H1 (cell line): ENCODE measurements at regions not wholly inside any gene's neighbourhood (a gene's known extent, or its start where the extent isn't known, plus 50 kb on each side); places are given as distances from the start of the nearest gene placed in this dataset.

Source experiments
- CTCF ChIA-PET: fragments of 300-600 bp; sonication (Branson Sonifier 250); formaldehyde crosslinking; loops from one replicate; lab custom pipeline; 2021; ENCODE audit not compliant: partially characterized antibody; lab: Charles Lee
- POLR2A ChIA-PET: fragments of 300-600 bp; sonication (Branson Sonifier 250); formaldehyde crosslinking; loops from one replicate; lab custom pipeline; 2021; ENCODE audit warnings: inconsistent platforms; ENCODE audit not compliant: partially characterized antibody; lab: Charles Lee
- DNase-seq, 2 experiments: peaks; one replicate each; pipeline versions ENCODE4 v3.0.0 to v3.0.0-alpha.2; 2010 to 2022; ENCODE audit warnings: low spot score in 2 of 2, low read depth in 1 of 2, mixed read lengths in 1 of 2
- FAIRE-seq: peaks from 2 replicates; lab custom pipeline; 2011; peaks lifted over from hg19 to GRCh38; lab: Jason Lieb, UNC
- H2AFZ ChIP-seq: 2 replicates; pipeline ENCODE4 v1.8.1; 2012; ENCODE audit warnings: low read length, inconsistent platforms
- H2AK5ac ChIP-seq: 2 replicates; pipeline ENCODE4 v1.6.1; 2013; ENCODE audit warnings: low read depth, low read length
- H2BK120ac ChIP-seq: replicated peaks from 2 replicates; pipeline ENCODE3; 2013; ENCODE audit warnings: low read depth, low read length, inconsistent platforms
- H2BK12ac ChIP-seq: 2 replicates; pipeline ENCODE4 v1.6.1; 2013; ENCODE audit warnings: low read depth, low read length
- H2BK15ac ChIP-seq: 2 replicates; pipeline ENCODE4 v1.6.1; 2013; ENCODE audit warnings: low read length
- H2BK20ac ChIP-seq: 2 replicates; pipeline ENCODE4 v1.6.1; 2013; ENCODE audit warnings: low read length
- H2BK5ac ChIP-seq: 2 replicates; pipeline ENCODE4 v1.6.1; 2013; ENCODE audit warnings: low read depth, low read length
- H3K14ac ChIP-seq: 2 replicates; pipeline ENCODE4 v1.6.1; 2013; ENCODE audit warnings: inconsistent platforms; ENCODE audit not compliant: insufficient read length
- H3K18ac ChIP-seq: 2 replicates; pipeline ENCODE4 v1.6.1; 2013; ENCODE audit warnings: low read length; ENCODE audit errors: extremely low read depth
- H3K23ac ChIP-seq: 2 replicates; pipeline ENCODE4 v1.6.1; 2013; ENCODE audit warnings: inconsistent platforms; ENCODE audit not compliant: insufficient read length
- H3K23me2 ChIP-seq: 2 replicates; pipeline ENCODE4 v1.6.1; 2013; ENCODE audit warnings: low read depth, low read length
- H3K27ac ChIP-seq: 2 replicates; pipeline ENCODE4 v1.6.1; 2011; ENCODE audit warnings: low read depth, low read length, inconsistent platforms
- H3K27me3 ChIP-seq, 4 experiments: replicated peaks in 1 of 4; 1 replicate in 1 of 4; 2 replicates in 3 of 4; pipeline versions ENCODE4 v1.6.1 to v1.8.1; 2011 to 2013; ENCODE audit warnings: low read length in 3 of 4, mild to moderate bottlenecking in 3 of 4, inconsistent platforms in 2 of 4, mixed read lengths in 2 of 4, moderate library complexity in 1 of 4; ENCODE audit not compliant: control insufficient read depth in 3 of 4, insufficient read depth in 3 of 4; ENCODE audit errors: extremely low read depth in 1 of 4
- H3K36me3 ChIP-seq, 4 experiments: 2 replicates each; pipeline versions ENCODE4 v1.6.1 to v1.8.1; 2011 to 2013; ENCODE audit warnings: mild to moderate bottlenecking in 4 of 4, low read length in 3 of 4, moderate library complexity in 2 of 4, control low read depth in 1 of 4, inconsistent platforms in 1 of 4; ENCODE audit not compliant: insufficient read depth in 4 of 4, control insufficient read depth in 2 of 4
- H3K4ac ChIP-seq: replicated peaks from 2 replicates; pipeline ENCODE3; 2013; ENCODE audit warnings: low read length, low read depth, mixed read lengths, inconsistent platforms; ENCODE audit not compliant: insufficient read length
- H3K4me1 ChIP-seq, 4 experiments: replicated peaks in 1 of 4; 1 replicate in 1 of 4; 2 replicates in 3 of 4; pipeline versions ENCODE4 v1.6.1 to v1.8.1; 2011 to 2013; ENCODE audit warnings: low read length in 3 of 4, inconsistent platforms in 2 of 4, mixed read lengths in 1 of 4; ENCODE audit not compliant: insufficient read depth in 4 of 4, control insufficient read depth in 3 of 4
- H3K4me2 ChIP-seq, 2 experiments: 2 replicates each; pipeline versions ENCODE4 v1.6.1 to v1.8.1; 2011 to 2013; ENCODE audit warnings: low read depth in 2 of 2, low read length in 2 of 2, control low read depth in 1 of 2, inconsistent platforms in 1 of 2, mild to moderate bottlenecking in 1 of 2; ENCODE audit not compliant: insufficient read depth in 1 of 2
- H3K4me3 ChIP-seq, 4 experiments: fragments of 200-600, 300-600 bp in 1 of 4; sonication (generic), shearing (Covaris generic), sonication (Bioruptor Twin) in 1 of 4; 2 replicates each; pipeline versions ENCODE4 v1.5.1 to v1.8.1; 2011 to 2016; ENCODE audit warnings: low read length in 4 of 4, low read depth in 3 of 4, control low read depth in 2 of 4, inconsistent platforms in 2 of 4, mild to moderate bottlenecking in 2 of 4, mixed read lengths in 1 of 4, moderate library complexity in 1 of 4; ENCODE audit not compliant: insufficient read depth in 2 of 4; ENCODE audit errors: extremely low read depth in 1 of 4
- H3K56ac ChIP-seq: replicated peaks from 2 replicates; pipeline ENCODE3; 2013; ENCODE audit warnings: low read depth, mild to moderate bottlenecking, mixed read lengths, low read length, inconsistent platforms; ENCODE audit not compliant: insufficient read length
- H3K79me1 ChIP-seq: 2 replicates; pipeline ENCODE4 v1.6.1; 2013; ENCODE audit warnings: low read depth, low read length, control low read depth
- H3K79me2 ChIP-seq, 2 experiments: 2 replicates each; pipeline versions ENCODE4 v1.6.1 to v1.8.1; 2012 to 2013; ENCODE audit warnings: low read length in 2 of 2, mild to moderate bottlenecking in 2 of 2, inconsistent platforms in 1 of 2; ENCODE audit not compliant: insufficient read depth in 2 of 2, control insufficient read depth in 1 of 2
- H3K9ac ChIP-seq, 4 experiments: replicated peaks in 1 of 4; 1 replicate in 1 of 4; 2 replicates in 3 of 4; pipeline versions ENCODE4 v1.6.1 to v1.8.1; 2011 to 2013; ENCODE audit warnings: low read depth in 3 of 4, low read length in 3 of 4, control low read depth in 2 of 4, mild to moderate bottlenecking in 2 of 4, moderate library complexity in 2 of 4, inconsistent platforms in 1 of 4; ENCODE audit errors: extremely low read depth in 1 of 4
- H3K9me3 ChIP-seq, 2 experiments: 2 replicates each; pipeline versions ENCODE4 v1.6.1 to v1.8.1; 2012 to 2013; ENCODE audit warnings: mild to moderate bottlenecking in 2 of 2, moderate library complexity in 2 of 2, control low read depth in 1 of 2, inconsistent platforms in 1 of 2, low read depth in 1 of 2, low read length in 1 of 2, mixed read lengths in 1 of 2; ENCODE audit not compliant: insufficient read depth in 2 of 2
- H4K20me1 ChIP-seq, 2 experiments: replicated peaks in 1 of 2; 2 replicates each; pipeline versions ENCODE3 to v1.8.1; 2011 to 2013; ENCODE audit warnings: inconsistent platforms in 2 of 2, low read length in 2 of 2, mild to moderate bottlenecking in 1 of 2; ENCODE audit not compliant: insufficient read depth in 2 of 2, control insufficient read depth in 1 of 2
- H4K5ac ChIP-seq: 2 replicates; pipeline ENCODE4 v1.6.1; 2013; ENCODE audit warnings: low read length, low read depth, mixed read lengths, inconsistent platforms; ENCODE audit not compliant: insufficient read length
- H4K8ac ChIP-seq: 2 replicates; pipeline ENCODE4 v1.8.0; 2013; ENCODE audit warnings: mild to moderate bottlenecking, moderate library complexity, low read length, inconsistent platforms; ENCODE audit not compliant: insufficient read depth; ENCODE audit errors: extremely low read depth
- H4K91ac ChIP-seq: replicated peaks from 2 replicates; pipeline ENCODE3; 2013; ENCODE audit warnings: low read length, mixed read lengths, inconsistent platforms; ENCODE audit not compliant: insufficient read length
- E2F6 ChIP-seq: IDR thresholded peaks from 2 replicates; pipeline ENCODE4 v1.6.1; 2012; ENCODE audit warnings: inconsistent platforms
- EGR1 ChIP-seq: IDR thresholded peaks from 2 replicates; pipeline ENCODE4 v1.6.1; 2011; ENCODE audit warnings: low read depth, low read length, borderline replicate concordance
- EZH2 ChIP-seq: fragments of 200-600 bp; sonication (generic); IDR thresholded peaks from 2 replicates; pipeline ENCODE4 v1.7.1; 2012; ENCODE audit warnings: low read depth, mild to moderate bottlenecking, moderate library complexity, low read length, inconsistent platforms; ENCODE audit not compliant: severe bottlenecking
- SIN3A ChIP-seq, 2 experiments: IDR thresholded peaks in 1 of 2; conservative IDR thresholded peaks in 1 of 2; 2 replicates each; pipeline ENCODE4 v1.6.1; 2011 to 2012; ENCODE audit warnings: low read length in 2 of 2, improper control_type of control experiment in 1 of 2, low read depth in 1 of 2, mild to moderate bottlenecking in 1 of 2
- TAF7 ChIP-seq: optimal IDR thresholded peaks from 2 replicates; pipeline ENCODE3; 2011; ENCODE audit warnings: low read depth, mild to moderate bottlenecking, inconsistent platforms, low read length, moderate library complexity, borderline replicate concordance
- WGBS, 2 experiments: shearing (Covaris generic) in 1 of 2; methylation state at CpG; one replicate each; pipeline versions ENCODE4 v1.1.6 to v1.1.7; 2013 to 2015; ENCODE audit warnings: low lambda C conversion rate in 2 of 2, mixed read lengths in 2 of 2, inconsistent platforms in 1 of 2, low coverage in 1 of 2, missing lambda C conversion rate in 1 of 2; ENCODE audit not compliant: insufficient replicate concordance in 2 of 2, insufficient coverage in 1 of 2, insufficient read length in 1 of 2; ENCODE audit errors: extremely low coverage in 1 of 2, missing lambda C conversion rate in 1 of 2; 5-methylcytosine and 5-hydroxymethylcytosine counted together

- Histone ChIP-seq H3K4me1 (no peaks in the 10 kb centered on the region; a peak in 1 of 7 replicates), H3K23me2 (peaks cover 2% of the 10 kb centered on the region; the same call in 1 of the 2 replicates), H2BK120ac (no peak overlapping the region), H3K4me3 (no peak overlapping the region), H3K27me3 (peaks cover 0 to 11% (median 3%) of the 10 kb centered on the region in 4 experiments; a peak in 4 of 7 replicates), H3K9ac (no peak overlapping the region), H3K23ac (no peak overlapping the region), H3K36me3 (no peaks in the 10 kb centered on the region), H4K5ac (no peak overlapping the region), H2BK20ac (no peak overlapping the region), H2AK5ac (no peak overlapping the region), H4K20me1 (peaks cover 0 to 7% of the 10 kb centered on the region in 2 experiments), H3K79me2 (no peaks in the 10 kb centered on the region), H3K27ac (no peak overlapping the region), H4K91ac (no peak overlapping the region), H3K4ac (no peak overlapping the region), H3K9me3 (no peaks in the 10 kb centered on the region), H3K4me2 (no peak overlapping the region), H3K14ac (no peak overlapping the region), H3K18ac (no peak overlapping the region), H3K56ac (no peak overlapping the region), H4K8ac (no peak overlapping the region; the same call in 1 of the 2 replicates), H2AFZ (no peak overlapping the region), H2BK12ac (peak overlapping the region; percentile 68; the same call in 1 of the 2 replicates), H3K79me1 (no peaks in the 10 kb centered on the region), H2BK15ac (no peak overlapping the region), H2BK5ac (no peak overlapping the region)
- ChIA-PET CTCF (interaction anchor here (1.1 to 2.0 kb wide), 3 partner anchors 11 to 110 kb away, joined by 3 to 5 read pairs (median 3); no protein-coding TSS in a partner anchor), POLR2A (interaction anchor here (0.6 kb wide), 1 partner anchor 388 kb away, joined by 5 read pairs; no protein-coding TSS in a partner anchor)
- DNase-seq, result no peak
- 84% methylated on average over 16 of the region's 16 CpGs; no CpG with 5 or more reads in 1 of the 2 experiments for WGBS, 2 experiments
- no peak for FAIRE-seq
- TF ChIP-seq EZH2 (no peak), SIN3A (conservative IDR thresholded peaks at IDR 0.05 in 1 of 2, IDR thresholded peaks at IDR 0.05 in 1 of 2; ENCODE audit: low read depth in 1 of 2, low read length in 2 of 2) (no peak), TAF7 (no peak), E2F6 (no peak), EGR1 (no peak)
Measured at GRCh38 chr20:63114693-63115311, 101.1 kb downstream of the YTHDF1 start.
